Natural killer cell treated with Interleukin-12 subunit alpha and Interleukin-12 subunit beta and Interleukin-15 and Interleukin-18, amount 100 ng/mL, for 72 hours (primary cell): ENCODE measurements at regions not wholly inside any gene's neighbourhood (a gene's known extent, or its start where the extent isn't known, plus 50 kb on each side); places are given as distances from the start of the nearest gene placed in this dataset.

ENCODE experiments used
- ATAC-seq, 2 donors: fragments of 150-1000 bp; cut with Tn5 transposase in 1 of 2; sonication (Bioruptor Pico), chemical (Tn5 transposase) in 1 of 2; 2 replicates each; pipeline ENCODE4 v1.10.0; 2021
- DNase-seq: peaks from one replicate; pipeline ENCODE4 v3.0.0; 2022; ENCODE audit warnings: low spot score
- H3K27ac Mint-ChIP-seq, 2 donors: 1 replicate in 1 of 2; 2 replicates in 1 of 2; pipeline ENCODE4 v1.8.0; 2022; ENCODE audit warnings: mixed read lengths in 2 of 2, mild to moderate bottlenecking in 1 of 2, moderate library complexity in 1 of 2
- H3K27me3 Mint-ChIP-seq, 2 donors: 1 replicate in 1 of 2; 2 replicates in 1 of 2; pipeline ENCODE4 v1.8.0; 2022; ENCODE audit warnings: mixed read lengths in 2 of 2
- H3K36me3 Mint-ChIP-seq: one replicate; pipeline ENCODE4 v1.8.0; 2022; ENCODE audit warnings: mixed read lengths
- H3K4me1 Mint-ChIP-seq, 2 donors: 1 replicate in 1 of 2; 2 replicates in 1 of 2; pipeline ENCODE4 v1.8.0; 2022; ENCODE audit warnings: low read depth in 2 of 2, mixed read lengths in 2 of 2, mild to moderate bottlenecking in 1 of 2
- H3K4me3 Mint-ChIP-seq: one replicate; pipeline ENCODE4 v1.8.0; 2022; ENCODE audit warnings: mixed read lengths
- H3K9me3 Mint-ChIP-seq: 2 replicates; pipeline ENCODE4 v1.8.0; 2022; ENCODE audit warnings: mixed read lengths

DNA sequence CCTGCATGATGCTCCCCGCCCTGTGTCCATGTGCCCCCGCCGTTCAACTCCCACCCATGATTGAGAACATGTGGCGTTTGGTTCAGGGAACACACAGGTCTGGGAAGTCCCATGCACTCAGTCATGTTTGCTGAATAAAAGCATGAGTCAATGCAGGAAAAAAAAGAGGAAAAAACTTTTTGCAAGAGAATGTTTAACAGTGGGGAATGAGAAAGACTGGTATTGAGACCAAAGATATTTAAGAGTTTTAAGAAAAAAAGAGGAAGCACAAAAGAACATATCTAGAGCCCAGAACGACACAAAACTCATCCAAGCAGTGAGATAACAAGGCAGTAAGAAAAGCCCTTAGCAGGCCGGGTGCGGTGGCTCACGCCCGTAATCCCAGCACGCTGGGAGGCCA, 279.2 kb upstream of the THSD7B start:
- no peak for ATAC-seq
- Mint-ChIP-seq H3K27ac (no peak overlapping the region), H3K4me3 (no peak overlapping the region)

DNA sequence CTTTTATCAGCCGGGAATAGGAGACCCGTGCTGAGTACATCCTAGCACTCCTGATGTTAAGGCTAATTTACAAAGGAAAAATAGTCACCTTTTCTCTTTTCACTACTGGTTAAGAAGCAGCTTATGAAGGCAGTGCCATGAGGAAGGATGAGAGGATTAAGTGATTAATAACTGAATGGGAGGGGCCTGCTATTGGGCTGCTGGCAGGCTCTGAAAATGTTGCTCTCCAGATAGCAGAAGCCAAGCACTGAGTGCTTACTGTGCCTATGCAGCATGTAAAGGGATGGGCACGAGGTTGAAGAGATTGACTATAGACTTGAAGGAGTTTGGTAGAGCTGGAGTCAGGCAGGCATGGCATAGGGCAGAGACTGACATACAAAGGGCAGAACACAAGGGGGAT, 282.4 kb upstream of the THSD7B start:
- Mint-ChIP-seq H3K9me3 (peaks cover 6% of the 10 kb centered on the region), H3K27me3 (peaks cover 2 to 22% of the 10 kb centered on the region in 2 donors), H3K27ac (no peak overlapping the region), H3K4me1 (no peaks in the 10 kb centered on the region), H3K36me3 (peaks cover 12% of the 10 kb centered on the region), H3K4me3 (no peak overlapping the region)
- ATAC-seq, result peak in 1 of 2 donors; percentile 45
- no peak for DNase-seq

More for the DNA sequence above, 279.2 kb upstream of the THSD7B start:
- no peak for DNase-seq
- Mint-ChIP-seq H3K36me3 (no peaks in the 10 kb centered on the region), H3K27me3 (peaks cover 2 to 23% of the 10 kb centered on the region in 2 donors), H3K4me1 (no peaks in the 10 kb centered on the region), H3K9me3 (no peaks in the 10 kb centered on the region)

DNA sequence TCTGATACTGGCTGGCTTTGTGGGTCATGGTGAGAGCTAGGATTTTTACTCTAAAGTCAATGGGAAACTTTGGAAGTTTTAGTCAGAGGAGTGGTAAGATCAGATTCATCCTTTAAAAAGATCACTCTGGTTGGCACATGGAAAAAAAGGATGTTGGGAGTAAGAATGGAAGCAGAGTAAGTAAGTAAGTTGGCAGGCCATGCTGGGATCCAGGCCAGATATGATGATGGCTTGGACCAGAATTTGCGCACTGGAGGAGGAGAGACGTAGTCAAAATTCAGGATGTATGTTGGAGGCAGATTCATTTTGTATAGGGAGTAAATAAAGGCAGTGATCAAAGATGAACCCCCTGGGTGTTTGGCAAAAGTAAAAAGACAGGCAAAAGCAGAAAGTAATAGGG, 283.3 kb upstream of the THSD7B start:
- Mint-ChIP-seq H3K36me3 (peaks cover 13% of the 10 kb centered on the region), H3K9me3 (peaks cover 6% of the 10 kb centered on the region), H3K27me3 (peaks cover 2 to 20% of the 10 kb centered on the region in 2 donors), H3K27ac (no peak overlapping the region), H3K4me1 (no peaks in the 10 kb centered on the region), H3K4me3 (no peak overlapping the region)
- ATAC-seq (no peak), DNase-seq (no peak)

DNA sequence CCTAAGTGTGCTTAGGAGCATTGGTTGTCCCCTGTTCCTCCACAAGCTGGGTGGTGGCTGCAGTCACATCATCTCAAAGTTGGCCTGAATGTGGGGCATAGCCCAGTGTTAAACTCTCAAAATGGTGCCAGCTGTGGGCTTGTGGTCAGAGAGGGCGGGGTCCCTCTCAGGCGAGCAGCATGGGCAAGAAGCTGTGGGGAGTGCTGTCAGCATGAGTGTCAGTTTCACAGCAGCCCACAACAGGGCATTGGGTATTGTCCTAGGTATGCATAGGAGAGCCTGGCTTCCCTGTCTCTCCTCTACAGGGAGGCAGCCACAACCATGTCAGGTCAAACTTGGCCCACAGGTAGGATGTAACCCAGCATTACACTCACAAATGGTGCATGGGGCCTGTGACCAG, 285.6 kb upstream of the THSD7B start:
- Mint-ChIP-seq H3K9me3 (peaks cover 6% of the 10 kb centered on the region), H3K4me3 (no peak overlapping the region), H3K36me3 (peaks cover 17% of the 10 kb centered on the region), H3K27me3 (peaks cover 0 to 24% of the 10 kb centered on the region in 2 donors), H3K4me1 (no peaks in the 10 kb centered on the region), H3K27ac (no peak overlapping the region)
- DNase-seq (no peak), ATAC-seq (no peak)

DNA sequence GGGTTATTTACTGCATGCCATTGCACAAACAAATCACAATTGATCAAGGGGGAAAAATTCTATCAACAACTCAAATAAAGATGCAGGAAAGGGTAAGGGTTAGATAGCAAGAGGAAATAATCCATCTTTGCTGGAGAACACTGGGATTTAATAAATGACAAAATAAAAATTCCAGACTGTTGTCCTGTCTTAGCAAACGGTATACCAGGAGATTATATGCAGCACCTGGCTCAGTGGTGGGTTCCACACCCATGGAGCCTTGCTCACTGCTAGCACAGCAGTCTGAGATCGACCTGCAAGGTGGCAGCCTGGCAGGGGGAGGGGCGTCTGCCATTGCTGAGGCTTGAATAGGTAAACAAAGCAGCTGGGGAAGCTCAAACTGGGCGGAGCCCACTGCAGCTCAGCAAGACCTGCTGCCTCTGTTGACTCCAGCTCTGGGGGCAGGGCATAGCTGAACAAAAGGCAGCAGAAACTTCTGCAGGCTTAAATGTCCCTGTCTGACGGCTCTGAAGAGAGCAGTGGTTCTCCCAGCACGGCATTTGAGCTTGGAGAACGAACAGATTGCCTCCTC, 296.5 kb upstream of the THSD7B start:
- Mint-ChIP-seq H3K4me3 (no peak overlapping the region), H3K4me1 (no peaks in the 10 kb centered on the region), H3K27ac (no peak overlapping the region), H3K27me3 (peaks cover 10 to 47% of the 10 kb centered on the region in 2 donors), H3K9me3 (peaks cover 11% of the 10 kb centered on the region), H3K36me3 (no peaks in the 10 kb centered on the region)
- DNase-seq (no peak), ATAC-seq (no peak)

DNA sequence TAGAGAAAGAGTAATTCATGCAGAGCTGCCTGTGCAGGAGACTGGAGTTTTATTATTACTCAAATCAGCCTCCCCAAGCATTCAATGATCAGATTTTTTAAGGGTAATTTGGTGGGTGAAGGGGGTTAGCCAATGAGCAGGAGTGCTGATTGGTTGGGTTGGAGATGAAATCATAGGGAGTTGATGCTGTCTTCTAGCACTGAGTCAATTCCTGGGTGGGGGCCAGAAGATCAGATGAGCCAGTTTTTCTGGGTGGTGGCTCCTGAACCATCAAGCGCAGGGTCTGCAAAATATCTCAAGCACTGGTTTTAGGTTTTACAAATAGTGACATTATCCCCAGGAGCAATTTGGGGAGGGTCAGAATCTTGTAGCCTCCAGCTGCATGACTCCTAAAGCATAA, 312.8 kb upstream of the THSD7B start:
- Mint-ChIP-seq H3K27me3 (peaks cover 33 to 50% of the 10 kb centered on the region in 2 donors), H3K9me3 (no peaks in the 10 kb centered on the region), H3K36me3 (no peaks in the 10 kb centered on the region), H3K27ac (no peak overlapping the region), H3K4me3 (no peak overlapping the region), H3K4me1 (no peaks in the 10 kb centered on the region)
- no peak for ATAC-seq
- DNase-seq, result no peak

DNA sequence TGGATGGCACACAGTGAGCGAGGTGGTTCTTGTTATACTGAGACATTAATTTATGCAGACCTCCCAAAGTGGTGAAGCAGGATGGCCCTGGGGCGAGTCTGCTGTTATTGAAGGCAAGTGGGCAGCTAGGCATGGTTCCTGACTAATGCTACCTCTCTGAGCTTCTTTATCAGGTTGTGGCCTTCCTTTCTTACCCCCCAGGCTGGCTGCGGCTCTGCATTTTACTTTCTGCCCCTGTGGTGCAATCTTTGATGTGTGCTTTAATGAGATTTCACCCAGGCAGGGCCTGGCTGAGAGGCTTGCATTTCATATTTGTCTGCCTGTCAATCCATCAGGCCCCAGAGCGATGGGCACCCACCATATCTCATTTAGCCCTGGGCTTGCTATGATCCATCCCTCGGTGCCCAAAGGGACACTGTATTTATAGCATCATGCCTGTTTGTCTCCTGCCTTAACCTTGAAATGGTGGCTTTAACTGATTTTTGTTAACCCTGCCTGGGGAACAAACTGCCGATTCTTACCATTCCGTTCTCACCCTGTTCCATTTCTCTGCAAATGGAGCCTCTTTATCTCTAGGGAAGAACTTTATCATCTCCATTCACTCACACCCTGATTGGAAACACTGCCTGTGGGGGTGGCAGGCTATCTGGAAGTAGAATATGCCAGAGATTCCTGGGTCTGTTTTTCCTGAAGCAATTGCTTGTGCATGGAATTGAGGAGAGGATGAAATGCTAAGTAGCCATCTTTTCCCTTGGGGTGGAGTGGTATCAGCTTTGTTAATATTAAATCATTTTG, 316.2 kb upstream of the THSD7B start:
- ATAC-seq (no peak), DNase-seq (no peak)
- peaks cover 30 to 39% of the 10 kb centered on the region in 2 donors for H3K27me3 Mint-ChIP-seq
- H3K27ac Mint-ChIP-seq, result no peak overlapping the region
- no peaks in the 10 kb centered on the region for H3K4me1 Mint-ChIP-seq
- H3K9me3 Mint-ChIP-seq, result no peaks in the 10 kb centered on the region
- no peak overlapping the region for H3K4me3 Mint-ChIP-seq
- H3K36me3 Mint-ChIP-seq, result no peaks in the 10 kb centered on the region

DNA sequence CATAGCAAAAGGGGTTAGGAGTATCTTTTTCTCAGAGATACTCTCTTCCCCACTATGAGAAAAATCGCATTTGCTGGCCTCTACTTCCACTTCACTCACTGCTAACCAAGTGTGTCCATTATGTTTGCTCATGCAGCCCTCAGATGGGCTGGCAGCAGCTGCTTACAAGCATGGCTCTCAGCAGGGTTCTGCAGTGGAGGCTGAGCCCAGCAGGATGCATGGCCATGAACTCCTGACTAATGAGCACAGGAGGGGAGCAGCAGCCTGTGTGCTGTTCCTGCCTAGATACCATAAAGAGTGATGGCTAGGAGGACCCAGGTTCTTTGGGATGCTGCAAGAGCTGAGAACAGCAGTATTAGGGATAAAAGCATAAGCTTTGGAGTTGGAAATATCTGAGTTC, 316.9 kb upstream of the THSD7B start:
- no peak overlapping the region for H3K27ac Mint-ChIP-seq
- H3K27me3 Mint-ChIP-seq, result peaks cover 26 to 39% of the 10 kb centered on the region in 2 donors
- no peak overlapping the region for H3K4me3 Mint-ChIP-seq
- ATAC-seq (no peak), DNase-seq (no peak)
- no peaks in the 10 kb centered on the region for H3K9me3 Mint-ChIP-seq
- no peaks in the 10 kb centered on the region for H3K36me3 Mint-ChIP-seq
- no peaks in the 10 kb centered on the region for H3K4me1 Mint-ChIP-seq

DNA sequence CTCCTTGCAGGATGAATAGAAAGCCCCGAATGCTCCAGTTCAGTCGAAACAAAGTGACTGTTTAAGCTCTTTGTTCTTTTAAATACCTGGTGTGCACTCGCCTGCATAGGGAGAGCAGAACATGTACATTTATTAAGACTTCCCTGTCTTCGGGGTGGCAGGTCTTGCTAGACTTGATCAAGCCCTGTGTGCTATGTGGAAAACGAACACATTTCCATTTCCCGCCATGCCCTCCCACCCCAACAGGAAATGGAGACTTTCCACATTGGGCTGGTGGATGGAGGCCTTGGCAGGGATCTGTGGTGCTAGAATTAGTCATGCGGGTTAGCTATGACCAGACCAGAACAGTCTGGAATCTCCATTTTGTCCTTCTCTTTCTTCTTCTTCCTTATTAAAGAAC, 321.0 kb upstream of the THSD7B start:
- Mint-ChIP-seq H3K4me1 (no peaks in the 10 kb centered on the region), H3K27ac (no peak overlapping the region), H3K36me3 (no peaks in the 10 kb centered on the region), H3K27me3 (peaks cover 10 to 42% of the 10 kb centered on the region in 2 donors), H3K9me3 (no peaks in the 10 kb centered on the region), H3K4me3 (no peak overlapping the region)
- no peak for DNase-seq
- no peak for ATAC-seq

DNA sequence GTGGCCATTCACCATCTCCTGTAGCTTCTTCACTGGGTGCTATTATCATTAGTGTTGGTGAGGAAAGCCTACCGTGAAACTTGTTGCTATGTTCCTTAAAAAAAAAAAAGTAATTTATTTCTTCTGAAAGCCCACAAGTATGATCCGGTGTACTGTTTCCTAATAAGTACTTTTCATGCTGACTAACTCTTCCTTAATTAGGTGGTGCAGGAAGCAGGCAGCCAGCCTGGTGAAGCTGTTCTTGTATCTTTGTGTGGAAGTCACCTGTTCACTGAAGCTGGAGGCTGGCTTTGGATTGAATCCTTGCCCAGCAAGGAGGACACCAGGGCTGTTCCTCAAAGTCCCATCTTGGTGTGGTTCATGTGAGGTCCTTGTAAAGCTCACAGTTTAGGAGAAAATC, 321.7 kb upstream of the THSD7B start:
- H3K36me3 Mint-ChIP-seq, result no peaks in the 10 kb centered on the region
- no peak overlapping the region for H3K4me3 Mint-ChIP-seq
- H3K27me3 Mint-ChIP-seq, result peaks cover 10 to 42% of the 10 kb centered on the region in 2 donors
- no peaks in the 10 kb centered on the region for H3K9me3 Mint-ChIP-seq
- H3K4me1 Mint-ChIP-seq, result no peaks in the 10 kb centered on the region
- H3K27ac Mint-ChIP-seq, result no peak overlapping the region
- DNase-seq (no peak), ATAC-seq (no peak)

DNA sequence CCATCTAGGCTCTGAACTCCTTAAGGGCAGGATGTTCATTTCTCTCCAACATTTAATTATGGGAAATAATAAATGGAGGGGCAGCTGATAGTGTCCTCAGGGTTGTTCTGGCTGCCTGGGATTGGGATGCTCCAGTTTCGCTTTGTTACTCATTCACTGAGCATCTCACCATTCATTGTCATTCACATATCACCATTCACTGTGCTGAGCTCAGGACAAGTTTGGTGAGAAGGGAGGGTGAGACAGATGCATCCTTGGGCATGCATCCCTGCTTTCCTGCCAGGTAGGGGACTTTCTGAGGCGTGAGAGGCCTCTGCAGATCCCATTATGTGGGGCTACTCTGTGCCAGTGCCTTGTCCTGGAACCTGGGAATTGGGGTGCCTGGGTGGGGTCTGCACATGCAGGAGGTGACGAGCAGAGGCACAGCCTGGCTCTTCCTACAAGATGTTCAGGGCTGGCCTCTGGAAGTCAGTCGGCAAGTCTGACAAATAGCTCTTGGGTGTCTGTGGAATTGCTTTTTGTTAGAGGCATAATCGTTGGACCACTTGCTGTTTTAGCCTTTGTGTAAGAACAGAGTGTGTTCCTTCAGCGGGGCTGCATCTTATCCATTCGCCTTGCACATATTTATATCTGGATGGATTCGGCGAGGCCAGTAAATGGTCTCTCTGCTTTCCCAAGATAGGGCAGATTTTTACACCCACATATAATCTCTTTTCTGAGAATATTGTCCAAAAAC, 323.2 kb upstream of the THSD7B start:
- ATAC-seq (no peak), DNase-seq (no peak)
- Mint-ChIP-seq H3K9me3 (no peaks in the 10 kb centered on the region), H3K27me3 (peaks cover 12 to 32% of the 10 kb centered on the region in 2 donors), H3K36me3 (no peaks in the 10 kb centered on the region), H3K4me3 (no peak overlapping the region), H3K27ac (no peak overlapping the region), H3K4me1 (no peaks in the 10 kb centered on the region)

DNA sequence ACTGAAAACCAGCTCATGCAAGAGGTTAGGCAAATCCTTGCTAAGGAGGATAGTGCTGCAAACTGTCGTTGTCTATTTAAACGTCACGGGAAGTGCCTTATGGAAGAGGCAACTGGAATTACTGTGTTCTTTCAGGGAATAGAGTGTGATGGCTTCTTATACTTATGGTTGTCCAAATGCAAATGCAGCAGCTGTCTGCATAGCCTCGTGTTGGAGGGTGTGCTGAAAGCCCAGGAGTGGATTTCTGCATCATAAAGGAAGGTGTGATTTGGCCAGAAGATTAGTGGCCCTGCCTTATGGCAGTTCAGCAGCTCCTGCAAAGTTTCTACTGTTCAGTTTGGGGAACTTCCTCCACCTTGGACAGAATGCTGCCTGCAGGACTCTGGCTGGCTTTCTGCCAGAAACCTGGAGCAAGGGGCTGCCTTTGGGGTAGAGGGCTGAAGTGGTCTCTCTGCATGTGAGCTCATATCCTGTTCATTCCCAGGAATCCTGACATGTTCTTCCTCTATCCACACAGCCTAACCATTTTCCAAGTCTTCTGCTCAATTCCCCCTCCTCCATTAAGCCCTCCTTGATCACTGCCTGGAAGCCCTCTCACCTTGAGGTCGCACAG, 321.2 kb upstream of the CXCR4 start:
- no peak for ATAC-seq
- Mint-ChIP-seq H3K36me3 (no peaks in the 10 kb centered on the region), H3K27ac (no peak overlapping the region)

DNA sequence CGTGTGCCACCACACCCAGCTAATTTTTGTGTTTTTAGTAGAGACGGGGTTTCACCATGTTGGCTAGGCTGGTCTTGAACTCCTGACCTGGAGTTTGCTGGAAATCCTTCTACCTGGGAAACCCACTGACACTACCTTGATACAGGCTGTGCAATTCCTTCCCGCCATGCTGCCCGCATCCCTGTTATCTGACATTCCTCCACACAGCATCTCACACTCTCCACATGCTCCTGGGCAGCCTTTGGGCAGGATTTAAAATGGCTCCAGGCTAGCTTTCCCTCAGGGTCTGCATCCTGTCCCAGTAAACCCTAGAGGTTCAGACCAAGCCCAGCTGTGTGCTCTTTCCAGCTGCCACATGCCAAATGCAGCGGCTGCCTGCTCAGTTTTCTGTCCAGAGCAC, 319.5 kb upstream of the CXCR4 start:
- Mint-ChIP-seq H3K27me3 (peaks cover 9 to 25% of the 10 kb centered on the region in 2 donors), H3K4me3 (no peak overlapping the region), H3K4me1 (no peaks in the 10 kb centered on the region), H3K27ac (no peak overlapping the region), H3K9me3 (no peaks in the 10 kb centered on the region), H3K36me3 (no peaks in the 10 kb centered on the region)
- DNase-seq (no peak), ATAC-seq (no peak)

More for the DNA sequence above, 321.2 kb upstream of the CXCR4 start:
- no peak overlapping the region for H3K4me3 Mint-ChIP-seq
- DNase-seq, result no peak
- peaks cover 9 to 25% of the 10 kb centered on the region in 2 donors for H3K27me3 Mint-ChIP-seq
- H3K4me1 Mint-ChIP-seq, result no peaks in the 10 kb centered on the region
- H3K9me3 Mint-ChIP-seq, result no peaks in the 10 kb centered on the region

DNA sequence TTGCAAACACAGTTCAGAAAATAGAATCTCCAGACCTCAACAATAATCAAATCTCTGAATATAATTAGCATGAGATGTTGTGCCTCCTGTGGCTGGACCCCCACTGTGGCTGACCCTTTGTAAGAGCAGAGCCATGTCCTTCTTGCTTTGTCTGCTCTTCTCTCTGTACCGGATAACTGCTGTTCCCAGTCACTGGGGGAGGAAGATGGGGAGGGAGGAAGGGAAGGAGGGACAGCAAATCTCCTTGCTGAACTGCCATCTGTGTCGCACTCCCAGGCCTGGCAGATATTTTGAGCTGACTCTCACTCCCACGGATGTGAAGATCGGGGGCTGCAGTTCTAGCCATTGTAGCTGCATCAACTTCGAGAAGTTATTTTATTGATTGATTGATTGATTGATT, 319.0 kb upstream of the CXCR4 start:
- H3K36me3 Mint-ChIP-seq, result no peaks in the 10 kb centered on the region

More for the DNA sequence above, 319.0 kb upstream of the CXCR4 start:
- ATAC-seq, result no peak
- H3K9me3 Mint-ChIP-seq, result no peaks in the 10 kb centered on the region
- no peaks in the 10 kb centered on the region for H3K4me1 Mint-ChIP-seq
- peaks cover 9 to 23% of the 10 kb centered on the region in 2 donors for H3K27me3 Mint-ChIP-seq
- no peak overlapping the region for H3K4me3 Mint-ChIP-seq
- DNase-seq, result no peak
- no peak overlapping the region for H3K27ac Mint-ChIP-seq
